NCI-H128 (cell line): ENCODE measurements at regions not wholly inside any gene's neighbourhood (a gene's known extent, or its start where the extent isn't known, plus 50 kb on each side); places are given as distances from the start of the nearest gene placed in this dataset.

ENCODE experiments used
- DNase-seq: peaks from one replicate; lab custom pipeline; 2025; ENCODE audit not compliant: unreplicated experiment; lab: John Stamatoyannopoulos, UW

- no peak for DNase-seq
Measured at GRCh38 chr2:136222862-136223261, 104.9 kb upstream of the CXCR4 start.

GRCh38 chr2:136221026-136221425 lies 103.1 kb upstream of the CXCR4 start:
- no peak for DNase-seq

- no peak for DNase-seq
Measured at GRCh38 chr2:136219963-136220362, 102.0 kb upstream of the CXCR4 start.

GRCh38 chr2:136219341-136219740 lies 101.4 kb upstream of the CXCR4 start:
- DNase-seq, result no peak

GRCh38 chr2:136217996-136218395 lies 100.0 kb upstream of the CXCR4 start:
- no peak for DNase-seq

GRCh38 chr2:136215908-136216472 lies 98.0 kb upstream of the CXCR4 start:
- DNase-seq, result no peak

- DNase-seq, result no peak
Measured at GRCh38 chr2:136215449-136215848, 97.5 kb upstream of the CXCR4 start.

GRCh38 chr2:136214307-136215200 lies 96.6 kb upstream of the CXCR4 start:
- no peak for DNase-seq

- DNase-seq, result no peak
Measured at GRCh38 chr2:136213836-136214235, 95.9 kb upstream of the CXCR4 start.

- no peak for DNase-seq
Measured at GRCh38 chr2:136212426-136213378, 94.8 kb upstream of the CXCR4 start.

- DNase-seq, result no peak
Measured at GRCh38 chr2:136211701-136212100, 93.8 kb upstream of the CXCR4 start.

GRCh38 chr2:136210822-136211221 lies 92.9 kb upstream of the CXCR4 start:
- DNase-seq, result no peak

- no peak for DNase-seq
Measured at GRCh38 chr2:136210455-136210805, 92.5 kb upstream of the CXCR4 start.

GRCh38 chr2:136209561-136210454 lies 91.9 kb upstream of the CXCR4 start:
- DNase-seq, result no peak

- no peak for DNase-seq
Measured at GRCh38 chr2:136208682-136209420, 90.9 kb upstream of the CXCR4 start.

GRCh38 chr2:136207665-136208064 lies 89.7 kb upstream of the CXCR4 start:
- DNase-seq, result no peak

GRCh38 chr2:136207030-136207623 lies 89.2 kb upstream of the CXCR4 start:
- no peak for DNase-seq

- DNase-seq, result no peak
Measured at GRCh38 chr2:136206613-136207012, 88.7 kb upstream of the CXCR4 start.

GRCh38 chr2:136205615-136206014 lies 87.7 kb upstream of the CXCR4 start:
- no peak for DNase-seq
